AG20443 (cell line): ENCODE measurements at regions not wholly inside any gene's neighbourhood (a gene's known extent, or its start where the extent isn't known, plus 50 kb on each side); places are given as distances from the start of the nearest gene placed in this dataset.
"Not testable (repeated sequence)": the region's sequence is repeated elsewhere in the genome, so short reads cannot be mapped to it uniquely, and the experiment has no call there.

Source experiments
- DNase-seq: peaks from one replicate; pipeline ENCODE4 v3.0.0; 2012; ENCODE audit warnings: low spot score, mixed read lengths

DNA sequence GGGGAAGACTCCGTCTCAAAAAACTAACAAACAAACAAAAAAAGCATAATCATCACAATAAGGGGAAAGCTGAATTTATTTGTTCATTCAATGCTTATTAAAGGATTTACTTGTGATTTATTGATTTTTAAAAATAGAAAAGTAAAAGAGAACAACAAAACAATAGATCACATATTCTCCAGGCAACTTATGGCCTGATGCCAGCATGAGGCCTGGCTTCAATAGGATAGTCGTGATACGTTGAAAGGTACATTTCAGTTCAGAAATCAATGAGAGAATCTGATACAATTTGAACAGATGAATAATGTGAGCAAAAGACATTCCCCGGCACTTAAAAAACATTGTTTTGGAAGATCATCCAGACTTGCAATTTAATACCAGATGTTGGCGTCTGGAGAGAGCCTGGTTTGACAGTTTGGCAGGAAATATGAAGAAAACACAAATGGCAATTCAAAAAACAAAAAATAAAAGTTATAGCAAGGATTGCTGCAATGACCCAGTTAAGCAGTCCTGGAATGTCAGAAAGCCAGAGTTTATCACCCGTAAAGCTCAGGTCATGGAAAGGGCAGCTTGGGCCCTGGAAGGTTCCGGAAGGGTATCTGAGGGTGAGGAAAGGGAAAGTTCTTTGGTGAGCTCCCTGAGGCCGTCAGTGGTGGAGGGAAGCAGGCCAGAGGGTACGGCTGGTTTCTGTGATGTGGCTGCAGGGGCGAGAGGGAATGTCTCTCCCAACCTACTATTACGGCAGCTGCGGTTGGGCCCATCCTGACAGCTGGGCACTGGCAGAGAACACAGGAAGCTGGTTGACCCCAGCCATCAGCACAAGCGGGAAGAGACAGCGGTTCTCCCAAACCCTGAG lies 230.2 kb upstream of the HES1 start:
- DNase-seq: no peak

DNA sequence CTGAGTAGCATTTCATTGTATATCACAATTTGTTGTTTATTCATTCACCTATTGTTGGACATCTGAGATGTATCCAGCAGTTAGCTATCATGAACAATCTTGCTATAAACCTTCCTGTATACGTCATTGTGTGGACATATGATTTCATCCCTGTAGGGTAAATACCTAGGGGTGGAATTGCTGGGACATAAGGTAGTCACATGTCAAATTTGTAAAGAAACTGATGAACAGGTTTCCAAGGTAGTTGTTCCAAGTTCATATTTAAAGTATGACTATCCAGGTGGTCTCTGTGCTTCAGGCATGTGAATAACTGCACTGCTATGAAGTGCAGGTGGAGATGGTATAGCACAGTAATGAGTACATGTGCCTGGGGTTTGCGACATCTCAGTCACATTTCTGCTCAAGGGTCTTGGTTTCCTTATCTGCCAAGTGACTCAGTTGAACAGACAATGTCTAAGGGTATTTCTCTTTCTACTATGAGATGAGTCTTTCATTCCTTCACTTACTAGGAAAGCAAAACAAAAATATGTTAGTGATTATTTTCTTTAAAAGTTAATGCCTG lies 229.0 kb upstream of the HES1 start:
- DNase-seq: no peak

DNA sequence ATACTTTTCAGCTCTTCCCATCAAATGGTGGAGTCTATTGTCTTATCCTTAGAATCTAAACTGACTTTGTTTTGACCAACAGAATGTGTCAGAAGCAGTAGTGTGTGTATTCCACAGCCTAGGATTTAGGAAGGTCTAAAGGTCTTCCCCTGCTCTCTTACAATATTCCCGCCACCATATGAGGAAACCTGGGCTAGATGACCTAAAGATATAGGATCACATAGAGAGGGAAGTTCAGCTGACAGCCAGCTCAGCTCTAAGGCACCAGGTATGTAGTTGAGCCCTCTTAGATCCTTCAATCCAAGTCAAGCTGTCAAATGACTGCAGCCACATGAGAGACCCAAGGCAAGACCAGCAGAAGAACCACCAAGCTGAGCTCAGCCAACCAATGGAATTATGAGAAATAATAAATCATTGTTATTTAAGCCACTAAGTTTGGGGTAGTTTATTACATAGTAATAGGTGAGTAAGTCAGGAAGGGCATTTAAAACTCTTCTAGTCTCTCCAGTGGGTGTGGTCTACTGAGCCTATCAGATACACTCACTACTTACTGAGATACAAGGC lies 227.7 kb upstream of the HES1 start:
- no peak for DNase-seq

DNA sequence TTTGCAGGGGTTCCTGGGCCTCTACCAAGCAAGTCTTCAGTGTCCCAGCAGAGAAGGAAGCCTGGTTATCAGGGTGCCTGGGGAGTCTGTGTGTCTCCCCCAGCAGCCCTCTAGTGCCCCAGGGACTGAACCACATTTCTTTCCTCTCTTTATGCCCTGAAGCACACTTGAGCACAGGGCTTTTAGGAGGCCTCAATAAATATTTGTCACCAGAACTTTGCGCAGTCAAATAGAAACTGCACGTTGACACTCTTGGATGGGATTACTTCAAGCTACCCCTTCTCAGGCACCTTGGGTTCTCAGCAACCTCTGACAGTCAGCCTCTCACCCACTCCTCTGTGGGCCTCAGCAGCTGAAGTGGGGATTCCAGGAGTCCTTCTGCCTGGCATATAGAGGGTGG lies 226.6 kb upstream of the HES1 start:
- no peak for DNase-seq

- DNase-seq: no peak
Observed at GRCh38 chr3:193910310-193910709, 225.6 kb upstream of the HES1 start.

DNA sequence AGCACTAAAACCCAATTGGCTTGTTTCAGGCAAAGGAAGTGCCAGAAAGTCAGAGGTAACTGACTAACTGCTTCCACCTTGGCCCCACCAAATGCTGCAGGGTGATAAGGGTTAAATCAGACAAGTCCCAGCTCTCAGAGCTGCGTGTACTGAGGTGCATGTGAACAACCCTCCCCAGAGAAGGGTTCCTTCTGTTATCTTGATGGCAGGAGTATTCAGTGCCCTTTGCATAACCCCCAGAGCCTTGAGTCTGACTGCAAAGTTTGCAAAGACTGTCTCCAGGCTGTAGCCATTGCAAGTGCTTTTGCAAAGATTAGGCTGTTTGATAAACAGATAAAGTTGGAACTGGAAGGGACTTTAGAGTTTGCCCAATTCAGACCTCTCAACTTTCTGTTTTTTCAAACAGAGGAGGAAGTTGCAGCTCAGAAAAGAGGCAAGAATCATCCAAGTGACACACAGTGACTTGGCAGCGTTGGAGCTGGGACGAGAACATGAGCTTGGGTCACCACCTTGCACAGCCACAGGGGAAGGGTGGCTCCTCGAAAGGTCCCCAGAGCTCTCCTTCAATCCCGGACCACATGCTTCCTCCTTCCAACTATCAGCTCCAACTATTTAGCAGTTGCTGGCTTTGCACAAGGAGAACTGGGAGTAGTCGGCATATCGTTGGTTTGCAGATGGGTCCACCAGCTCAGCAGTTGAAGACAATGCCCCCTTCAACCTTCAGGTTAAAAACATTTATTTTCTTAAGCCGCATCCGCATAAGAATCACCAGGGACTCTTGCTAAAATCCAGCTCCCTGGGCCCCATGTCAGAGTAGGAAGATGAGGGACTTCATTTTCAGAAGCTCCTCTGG lies 224.8 kb upstream of the HES1 start:
- no peak for DNase-seq

- DNase-seq: no peak
Observed at GRCh38 chr3:193911784-193912340, 224.1 kb upstream of the HES1 start.

GRCh38 chr3:193912621-193913178 lies 223.2 kb upstream of the HES1 start:
- DNase-seq: no peak

GRCh38 chr3:193914602-193915001 lies 221.3 kb upstream of the HES1 start:
- DNase-seq: no peak

GRCh38 chr3:193915099-193915498 lies 220.8 kb upstream of the HES1 start:
- DNase-seq: no peak

DNA sequence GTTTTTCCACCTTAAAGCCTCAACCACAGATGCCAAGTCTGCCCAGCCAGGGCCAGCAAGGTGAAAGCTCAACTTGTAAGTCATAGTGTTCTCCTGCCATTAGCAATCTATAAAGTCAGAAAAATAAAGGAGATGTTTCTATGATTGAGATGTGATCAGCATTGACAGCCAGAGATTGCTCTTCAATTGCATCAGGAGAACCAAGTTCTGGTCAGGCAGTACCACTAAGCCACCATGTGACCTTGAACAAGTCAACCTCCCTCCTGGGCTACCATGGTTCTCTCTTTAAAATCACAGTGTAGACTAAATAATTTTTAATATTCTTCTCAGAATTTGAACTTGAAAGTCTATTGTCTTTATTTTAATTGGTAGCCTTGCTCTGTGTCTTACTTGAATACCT lies 220.3 kb upstream of the HES1 start:
- DNase-seq: no peak

GRCh38 chr3:193917158-193917557 lies 218.8 kb upstream of the HES1 start:
- no peak for DNase-seq

GRCh38 chr3:193921465-193921864 lies 214.5 kb upstream of the HES1 start:
- no peak for DNase-seq

- no peak for DNase-seq
Observed at GRCh38 chr3:193922034-193922774, 213.7 kb upstream of the HES1 start.

- not testable (repeated sequence) for DNase-seq
Observed at GRCh38 chr3:193923958-193924357, 212.0 kb upstream of the HES1 start.

DNA sequence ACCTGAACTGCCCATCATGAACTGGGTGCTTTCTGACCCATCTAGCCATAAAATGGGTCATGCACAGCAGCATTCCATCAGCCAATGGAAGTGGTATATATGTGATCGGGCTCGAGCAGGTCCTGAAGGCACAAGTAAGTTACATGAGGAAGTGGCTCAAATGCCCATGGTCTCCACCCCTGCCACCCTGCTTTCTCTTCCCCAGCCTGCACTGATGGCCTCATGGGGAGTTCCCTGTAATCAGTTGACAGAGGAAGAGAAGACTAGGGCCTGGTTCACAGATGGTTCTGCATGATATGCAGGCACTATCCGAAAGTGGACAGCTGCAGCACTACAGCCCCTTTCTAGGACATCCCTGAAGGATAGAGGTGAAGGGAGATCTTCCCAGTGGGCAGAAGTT lies 209.9 kb upstream of the HES1 start:
- DNase-seq: not testable (repeated sequence)

DNA sequence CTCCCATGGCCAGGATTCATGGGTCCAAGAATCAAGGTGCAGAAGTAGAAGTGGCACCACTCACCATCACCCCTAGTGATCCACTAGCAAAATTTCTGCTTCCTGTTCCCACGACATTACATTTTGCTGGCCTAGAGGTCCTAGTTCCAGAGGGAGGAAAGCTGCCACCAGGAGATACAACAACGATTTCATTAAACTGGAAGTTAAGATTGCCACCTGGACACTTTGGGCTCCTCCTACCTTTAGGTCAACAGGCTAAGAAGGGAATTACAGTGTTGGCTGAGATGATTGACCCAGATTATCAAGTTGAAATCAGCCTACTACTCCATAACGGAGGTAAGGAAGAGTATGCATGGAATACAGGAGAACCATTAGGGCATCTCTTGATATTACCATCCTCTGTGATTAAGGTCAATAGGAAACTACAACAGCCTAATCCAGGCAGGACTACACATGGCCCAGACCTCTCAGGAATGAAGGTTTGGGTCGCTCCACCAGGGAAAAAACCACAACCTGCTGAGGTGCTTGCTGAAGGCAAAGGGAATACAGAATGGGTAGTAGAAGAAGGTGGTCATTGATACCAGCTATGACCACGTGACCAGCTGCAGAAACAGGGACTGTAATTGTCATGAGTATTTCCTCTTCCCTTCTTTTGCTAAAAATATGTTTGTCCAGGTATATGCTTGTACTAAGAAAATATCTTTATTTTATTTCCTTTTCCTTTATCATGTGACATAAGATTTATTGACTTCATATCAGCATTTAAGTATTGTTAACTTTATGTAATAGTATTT lies 208.3 kb upstream of the HES1 start:
- not testable (repeated sequence) for DNase-seq

DNA sequence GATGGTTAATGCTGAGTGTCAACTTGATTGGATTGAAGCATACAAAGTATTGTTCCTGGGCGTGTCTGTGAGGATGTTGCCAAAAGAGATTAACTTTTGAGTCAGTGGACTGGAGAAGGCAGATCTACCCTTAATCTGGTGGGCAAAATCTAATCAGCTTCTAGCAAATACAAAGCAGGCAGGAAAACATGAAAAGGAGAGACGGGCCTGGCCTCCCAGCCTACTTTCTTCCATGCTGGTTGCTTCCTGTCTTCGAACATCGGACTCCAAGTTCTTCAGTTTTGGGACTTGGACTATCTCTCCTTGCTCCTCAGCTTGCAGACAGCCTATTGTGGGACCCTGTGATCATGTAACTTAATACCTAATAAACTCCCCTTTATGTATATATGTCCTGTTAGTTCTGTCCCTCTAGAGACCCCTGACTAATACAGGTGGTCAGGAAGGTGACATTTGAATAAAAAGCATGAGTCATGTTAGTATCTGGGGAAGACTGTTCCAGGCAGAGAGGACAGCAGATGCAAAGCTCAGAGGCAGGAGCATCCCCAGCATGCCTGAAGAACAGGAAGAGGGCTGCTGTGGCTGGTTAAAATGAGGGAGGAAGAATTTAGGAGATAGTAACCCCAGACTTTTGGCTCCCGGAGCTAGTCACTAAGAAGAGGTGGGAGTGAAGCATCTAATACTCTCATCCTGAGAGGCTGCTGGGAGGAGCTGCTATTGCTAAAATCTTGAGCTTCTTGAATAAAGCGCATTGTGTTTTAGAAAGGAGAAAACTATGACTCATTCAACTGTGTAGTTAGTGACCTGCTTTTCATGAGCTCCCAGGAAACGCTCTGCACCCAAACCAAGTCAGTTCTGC lies 207.4 kb upstream of the HES1 start:
- DNase-seq: no peak

- DNase-seq: no peak
Observed at GRCh38 chr3:193929373-193929772, 206.6 kb upstream of the HES1 start.
